ENCODE measurements at regions not wholly inside any gene's neighbourhood (a gene's known extent, or its start where the extent isn't known, plus 50 kb on each side); places are given as distances from the start of the nearest gene placed in this dataset.
"Not testable (repeated sequence)": the region's sequence is repeated elsewhere in the genome, so short reads cannot be mapped to it uniquely, and the experiment has no call there.

- DNase-seq (ENCODE audit: low spot score), result no peak
These were observed 166.3 kb downstream of the PHLDA1 start for GRCh38 chr12:75865315-75865714.

- DNase-seq (ENCODE audit: low spot score), result no peak
These were observed 167.4 kb downstream of the PHLDA1 start for GRCh38 chr12:75864161-75864560.

DNA sequence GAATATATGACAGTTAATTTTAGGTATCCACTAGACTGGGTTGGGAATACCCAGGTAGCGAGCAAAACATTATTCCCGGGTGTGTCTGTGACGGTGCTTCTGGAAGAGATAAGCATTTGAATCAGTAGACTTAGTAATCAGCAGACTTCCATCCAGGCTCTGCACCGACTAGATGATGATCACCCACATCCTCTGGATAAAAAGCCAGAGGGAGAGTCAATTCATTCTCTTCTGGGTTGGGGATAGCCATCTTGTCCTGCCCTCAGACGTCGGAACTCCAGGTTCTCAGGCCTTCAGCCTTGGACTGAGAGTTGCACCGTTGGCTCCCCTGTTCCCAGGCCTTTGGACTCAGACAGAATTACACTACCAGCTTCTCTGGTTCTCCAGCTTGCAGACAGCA lies 168.0 kb downstream of the PHLDA1 start:
- DNase-seq (ENCODE audit: low spot score), result no peak

DNA sequence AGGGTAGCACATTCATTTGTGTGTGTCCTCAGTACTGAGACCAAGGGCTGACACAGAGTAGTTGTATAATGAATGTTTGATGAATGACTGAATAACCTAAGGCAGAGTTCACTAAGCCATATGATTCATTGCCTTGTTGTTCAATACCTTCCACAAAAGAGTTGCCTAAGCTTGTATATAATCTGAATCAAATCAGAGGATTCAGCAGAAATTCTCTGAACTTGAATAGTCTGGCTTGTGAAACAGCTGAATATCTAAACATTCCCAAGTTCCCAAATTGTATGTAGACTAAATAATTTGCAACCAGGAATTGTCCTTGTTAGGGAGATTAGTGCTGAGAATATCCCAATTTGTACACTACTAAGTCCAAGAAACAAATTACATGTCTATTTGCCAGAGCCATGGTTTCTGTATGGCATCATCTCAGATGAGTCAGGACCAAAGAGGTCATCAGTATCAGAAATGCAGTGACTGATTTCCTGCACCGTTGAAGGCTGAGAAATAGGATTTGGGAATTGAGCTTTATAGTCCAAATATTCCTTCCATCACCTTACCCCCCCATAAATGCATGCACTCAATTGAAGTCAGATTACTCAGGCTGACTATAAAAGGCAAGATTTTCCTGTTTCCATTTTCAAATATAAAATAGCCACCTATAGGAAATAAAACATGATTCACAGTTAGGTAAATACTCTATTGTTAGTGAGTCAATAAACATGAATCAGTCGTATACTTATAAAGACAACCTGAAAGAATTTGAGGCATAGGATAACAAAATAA lies 168.7 kb downstream of the PHLDA1 start:
- no peak for DNase-seq (ENCODE audit: low spot score)

DNA sequence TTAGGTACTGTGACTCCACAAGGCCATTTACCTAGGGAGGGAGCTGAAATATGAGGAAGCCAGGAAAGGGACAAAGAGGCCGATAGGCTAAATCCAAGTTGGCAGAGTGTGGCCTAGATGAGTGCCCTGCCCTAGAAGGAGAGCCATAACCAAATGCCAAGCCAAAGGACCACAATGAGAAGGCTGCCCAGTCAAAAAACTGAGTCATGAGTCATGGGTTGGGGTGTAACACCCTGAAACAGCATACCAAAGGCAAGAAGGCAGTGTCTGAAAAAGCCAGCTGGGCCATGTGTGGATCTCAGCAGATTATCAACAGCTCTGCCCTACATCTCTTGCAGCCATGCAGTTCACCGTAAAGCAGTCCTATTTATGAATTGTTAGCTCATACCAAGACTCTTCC lies 171.7 kb downstream of the PHLDA1 start:
- no peak for DNase-seq (ENCODE audit: low spot score)

- DNase-seq (ENCODE audit: low spot score), result no peak
These were observed 175.3 kb downstream of the PHLDA1 start for GRCh38 chr12:75856235-75856634.

DNA sequence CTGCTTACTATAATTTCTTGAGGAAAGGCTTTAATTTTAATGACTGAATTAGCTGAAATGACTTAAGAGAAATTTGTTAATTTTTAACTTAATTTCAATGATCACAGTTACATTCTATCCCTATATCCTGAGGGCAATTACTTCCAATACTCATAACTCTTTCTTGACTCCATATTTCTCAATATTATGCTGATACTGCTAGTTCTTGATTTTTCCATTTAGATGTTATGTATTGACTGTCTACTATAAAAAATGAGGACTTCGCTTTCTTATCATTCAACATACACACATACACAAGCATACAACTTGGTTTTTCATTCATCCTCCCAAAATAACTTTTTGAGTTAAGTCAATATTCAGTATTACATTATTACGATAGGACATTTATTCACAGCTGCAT lies 176.2 kb downstream of the PHLDA1 start:
- DNase-seq (ENCODE audit: low spot score), result no peak

- DNase-seq (ENCODE audit: low spot score), result no peak
These were observed 176.8 kb downstream of the PHLDA1 start for GRCh38 chr12:75854681-75855309.

DNA sequence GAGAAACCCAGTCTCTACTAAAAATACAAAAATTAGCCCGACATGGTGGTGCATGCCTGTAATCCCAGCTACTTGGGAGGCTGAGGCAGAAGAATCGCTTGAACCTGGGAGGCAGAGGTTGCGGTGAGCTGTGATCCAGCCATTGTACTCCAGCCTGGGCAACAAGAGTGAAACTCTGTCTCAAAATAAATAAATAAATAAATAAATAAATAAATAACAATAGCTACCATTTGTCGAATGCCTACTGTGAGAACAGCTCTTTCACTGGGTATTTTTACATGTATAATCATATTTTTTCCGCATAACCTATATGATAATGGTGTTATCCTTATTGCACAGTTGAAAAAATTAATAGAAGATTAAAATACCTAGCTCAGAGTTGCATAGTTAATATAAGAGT lies 177.4 kb downstream of the PHLDA1 start:
- not testable (repeated sequence) for DNase-seq (ENCODE audit: low spot score)

DNA sequence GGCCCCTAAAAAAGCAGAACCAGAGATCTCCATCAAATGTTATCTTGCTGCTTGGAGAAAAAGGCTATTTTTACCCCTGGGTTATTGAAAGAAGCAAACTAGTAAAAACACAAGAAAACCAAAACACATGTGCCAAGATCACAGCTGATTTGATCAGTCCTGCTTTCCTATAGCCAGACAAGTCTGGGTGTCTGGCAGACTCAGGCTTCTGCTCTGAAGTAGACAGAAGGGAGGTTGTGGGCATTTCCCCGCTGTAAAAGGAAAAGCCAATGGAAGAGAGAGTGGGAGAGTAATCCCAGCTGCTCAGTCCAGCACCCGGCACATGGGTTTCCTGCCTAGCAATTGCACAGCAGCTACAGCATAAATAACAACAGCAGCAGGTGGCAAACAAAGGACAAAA lies 177.9 kb downstream of the PHLDA1 start:
- DNase-seq (ENCODE audit: low spot score), result no peak

GRCh38 chr12:75852956-75853355 lies 178.6 kb downstream of the PHLDA1 start:
- no peak for DNase-seq (ENCODE audit: low spot score)

GRCh38 chr12:75852143-75852542 lies 179.4 kb downstream of the PHLDA1 start:
- DNase-seq (ENCODE audit: low spot score), result no peak

GRCh38 chr12:75850721-75851462 lies 180.7 kb downstream of the PHLDA1 start:
- DNase-seq (ENCODE audit: low spot score), result no peak

DNA sequence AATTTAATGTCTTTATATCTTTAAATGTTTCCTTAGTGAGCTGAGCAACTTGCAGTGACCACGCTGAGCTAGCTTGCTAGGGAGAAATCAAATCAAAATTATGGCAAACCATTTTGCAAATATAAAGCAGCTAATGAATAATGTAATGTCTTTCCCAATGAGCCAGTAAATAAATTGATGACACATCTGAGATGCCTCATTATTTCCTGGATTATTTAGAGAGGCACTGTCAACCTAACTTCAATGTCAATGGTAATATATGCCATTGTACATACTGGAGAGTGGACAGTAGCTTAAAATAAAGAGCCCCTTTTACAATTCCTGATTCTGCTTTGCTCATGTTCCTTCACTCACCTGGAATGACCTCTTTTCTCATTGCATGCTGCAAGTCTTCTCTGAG lies 182.6 kb downstream of the PHLDA1 start:
- DNase-seq (ENCODE audit: low spot score), result no peak

- peak; percentile 42 for DNase-seq (ENCODE audit: low spot score)
These were observed 183.1 kb downstream of the PHLDA1 start for GRCh38 chr12:75848431-75848925.

- DNase-seq (ENCODE audit: low spot score), result no peak
These were observed 185.5 kb downstream of the PHLDA1 start for GRCh38 chr12:75846102-75846501.

DNA sequence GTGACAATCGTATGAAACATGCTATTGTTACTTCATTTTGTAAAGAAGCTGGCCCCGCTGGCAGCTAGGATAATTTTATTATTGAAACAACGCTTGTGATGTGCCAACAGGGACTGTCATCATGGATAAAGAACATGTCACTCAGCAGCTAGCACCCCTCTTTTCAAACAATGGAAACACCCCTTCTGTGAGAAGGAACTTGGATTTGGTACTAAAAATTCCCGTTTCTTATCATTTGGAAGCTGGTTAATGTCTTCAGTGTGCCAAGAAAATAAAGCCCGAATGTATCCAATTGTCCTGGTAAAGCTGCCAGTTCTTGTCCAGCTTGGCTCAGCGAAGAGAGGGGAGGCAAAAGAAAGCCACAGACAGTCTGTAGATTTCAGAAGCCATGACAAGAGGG lies 186.6 kb downstream of the PHLDA1 start:
- DNase-seq (ENCODE audit: low spot score), result no peak

DNA sequence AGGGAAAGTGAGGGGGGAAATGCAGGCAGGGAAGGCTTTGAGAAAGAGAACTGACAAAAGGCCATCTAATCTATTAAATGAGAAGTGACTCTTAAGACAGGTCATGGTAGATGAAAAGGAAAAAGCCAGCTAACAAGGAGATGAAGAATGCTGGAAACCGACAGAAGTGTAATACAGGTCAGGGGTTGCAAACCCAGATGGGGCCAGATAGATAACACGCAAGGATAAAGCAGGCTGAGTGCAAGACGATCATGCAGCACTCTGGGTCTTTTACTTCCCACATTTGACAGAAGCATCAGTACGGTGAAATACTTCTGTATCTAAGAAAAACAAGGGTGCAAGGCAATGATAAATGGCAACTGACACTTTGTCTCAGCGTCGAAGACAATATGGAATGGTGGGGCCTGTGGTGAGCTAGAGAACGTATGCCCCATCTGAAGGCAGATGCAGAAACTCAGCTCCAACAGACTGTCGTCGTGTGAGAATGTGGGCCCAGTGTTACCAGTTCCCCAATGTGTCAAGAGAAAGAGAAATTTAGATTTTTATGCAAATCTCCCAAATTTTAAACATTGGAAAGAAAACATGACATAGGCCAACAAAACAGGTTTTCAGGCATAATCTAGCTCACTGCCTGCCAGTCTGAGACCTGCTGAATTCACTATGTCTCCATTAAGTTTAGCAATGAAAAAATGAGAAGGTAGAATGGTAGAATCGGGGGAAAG lies 187.4 kb downstream of the PHLDA1 start:
- no peak for DNase-seq (ENCODE audit: low spot score)

DNA sequence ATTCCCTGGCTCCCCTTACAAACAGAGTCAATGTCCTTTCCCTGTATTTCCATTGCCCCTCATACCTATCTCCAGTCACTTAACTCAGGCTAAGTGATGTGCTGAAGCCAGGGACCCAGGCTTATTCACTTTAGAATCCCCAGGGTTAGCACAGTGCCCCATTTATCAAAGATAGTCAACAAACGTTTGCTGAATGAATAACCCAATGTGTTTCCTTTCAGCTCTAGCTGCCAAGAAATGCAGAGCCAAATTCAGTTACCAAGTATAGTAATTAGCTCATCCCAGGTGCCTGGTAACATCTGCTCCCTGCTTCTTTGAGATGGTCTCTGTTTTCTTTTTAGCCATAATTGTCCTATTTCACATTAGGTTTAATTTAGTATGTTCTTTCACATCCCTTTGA lies 189.5 kb downstream of the PHLDA1 start:
- DNase-seq (ENCODE audit: low spot score), result no peak

GRCh38 chr12:75840994-75841355 lies 190.6 kb downstream of the PHLDA1 start:
- DNase-seq (ENCODE audit: low spot score), result no peak

- no peak for DNase-seq (ENCODE audit: low spot score)
These were observed 193.3 kb downstream of the PHLDA1 start for GRCh38 chr12:75838309-75838708.

GRCh38 chr12:75837700-75838099 lies 193.9 kb downstream of the PHLDA1 start:
- DNase-seq (ENCODE audit: low spot score), result no peak

Measured in COLO829 (cell line).